IMR-90 (cell line): ENCODE measurements at regions not wholly inside any gene's neighbourhood (a gene's known extent, or its start where the extent isn't known, plus 50 kb on each side); places are given as distances from the start of the nearest gene placed in this dataset.

ENCODE experiments used
- ATAC-seq: fragments of 200-7000 bp; cut with Tn5 transposase; 2 replicates; pipeline ENCODE4 v1.9.1; 2020; ENCODE audit warnings: low read depth, mild to moderate bottlenecking, moderate library complexity
- BruUV-seq: library from RNA; stranded (reverse); fragments of 400-500 nt; replicated peaks from 2 replicates; lab custom pipeline; 2021; lab: Mats Ljungman, UMichigan
- CTCF ChIA-PET: fragments of 300-600 bp; formaldehyde crosslinking; extraction: SDS; loops from one replicate; lab custom pipeline; 2021; ENCODE audit warnings: antibody characterized with exemption; lab: Yijun Ruan, JAX
- POLR2A ChIA-PET: fragments of 300-600 bp; sonication (Branson Sonifier 250); formaldehyde crosslinking; loops from one replicate; lab custom pipeline; 2022; ENCODE audit warnings: antibody characterized with exemption; ENCODE audit not compliant: unreplicated experiment; lab: Charles Lee
- DNase-seq: peaks from one replicate; pipeline ENCODE4 v3.0.0; 2013
- H2AFZ ChIP-seq: replicated peaks from 2 replicates; pipeline ENCODE3; 2013; ENCODE audit warnings: low read length, mild to moderate bottlenecking; ENCODE audit not compliant: poor library complexity
- H2AK5ac ChIP-seq: 2 replicates; pipeline ENCODE4 v1.6.1; 2013; ENCODE audit warnings: low read depth, low read length, inconsistent platforms
- H2AK9ac ChIP-seq: replicated peaks from 2 replicates; pipeline ENCODE3; 2013; ENCODE audit warnings: mild to moderate bottlenecking, low read depth, low read length, moderate library complexity; ENCODE audit not compliant: poor library complexity
- H2BK120ac ChIP-seq: 2 replicates; pipeline ENCODE4 v1.6.1; 2013; ENCODE audit warnings: low read depth, low read length, inconsistent platforms
- H2BK15ac ChIP-seq: 3 replicates; pipeline ENCODE4 v1.6.1; 2013; ENCODE audit warnings: low read depth, low read length, inconsistent platforms
- H2BK20ac ChIP-seq: 2 replicates; pipeline ENCODE4 v1.6.1; 2013; ENCODE audit warnings: low read depth, mild to moderate bottlenecking, inconsistent platforms, low read length, moderate library complexity
- H2BK5ac ChIP-seq: 2 replicates; pipeline ENCODE4 v1.6.1; 2013; ENCODE audit warnings: mild to moderate bottlenecking, low read depth, low read length, inconsistent platforms; ENCODE audit not compliant: poor library complexity, severe bottlenecking
- H3K14ac ChIP-seq: replicated peaks from 2 replicates; pipeline ENCODE4 v1.6.1; 2013; ENCODE audit warnings: low read depth, low read length, inconsistent platforms
- H3K18ac ChIP-seq: 2 replicates; pipeline ENCODE4 v1.6.1; 2013; ENCODE audit warnings: low read depth, low read length, control low read depth
- H3K23ac ChIP-seq: 2 replicates; pipeline ENCODE4 v1.6.1; 2013; ENCODE audit warnings: low read depth, low read length, inconsistent platforms
- H3K27ac ChIP-seq: 2 replicates; pipeline ENCODE4 v1.5.1; 2013; ENCODE audit warnings: mild to moderate bottlenecking, control low read depth, low read length; ENCODE audit not compliant: insufficient read depth
- H3K27me3 ChIP-seq: 2 replicates; pipeline ENCODE4 v1.6.1; 2013; ENCODE audit warnings: low read length; ENCODE audit not compliant: control insufficient read depth, insufficient read depth
- H3K36me3 ChIP-seq: 2 replicates; pipeline ENCODE4 v1.6.1; 2013; ENCODE audit warnings: low read length, mixed read lengths; ENCODE audit not compliant: control insufficient read depth, insufficient read depth
- H3K4ac ChIP-seq: 2 replicates; pipeline ENCODE4 v1.6.1; 2013; ENCODE audit warnings: low read depth, low read length, inconsistent platforms
- H3K4me1 ChIP-seq: 2 replicates; pipeline ENCODE4 v1.6.1; 2013; ENCODE audit warnings: low read length, mixed read lengths; ENCODE audit not compliant: control insufficient read depth, insufficient read depth
- H3K4me2 ChIP-seq: 2 replicates; pipeline ENCODE4 v1.6.1; 2013; ENCODE audit warnings: low read depth, mild to moderate bottlenecking, control low read depth, low read length, moderate library complexity
- H3K4me3 ChIP-seq: 2 replicates; pipeline ENCODE4 v1.5.1; 2013; ENCODE audit warnings: low read depth, mild to moderate bottlenecking, control low read depth, low read length, moderate library complexity; ENCODE audit not compliant: insufficient read depth
- H3K56ac ChIP-seq: 2 replicates; pipeline ENCODE4 v1.6.1; 2013; ENCODE audit warnings: low read length, inconsistent platforms; ENCODE audit not compliant: insufficient read depth; ENCODE audit errors: extremely low read depth
- H3K79me1 ChIP-seq, 2 experiments: 2 replicates each; pipeline ENCODE4 v1.6.1; 2013; ENCODE audit warnings: low read length in 2 of 2, inconsistent platforms in 1 of 2, low read depth in 1 of 2
- H3K9ac ChIP-seq: 2 replicates; pipeline ENCODE4 v1.6.1; 2013; ENCODE audit warnings: low read depth, low read length, control low read depth
- H3K9me1 ChIP-seq: 2 replicates; pipeline ENCODE4 v1.6.1; 2013; ENCODE audit warnings: low read length, inconsistent platforms; ENCODE audit not compliant: insufficient read depth
- H3K9me3 ChIP-seq: 2 replicates; pipeline ENCODE4 v1.6.1; 2013; ENCODE audit warnings: low read length; ENCODE audit not compliant: control insufficient read depth, insufficient read depth
- H4K20me1 ChIP-seq: 2 replicates; pipeline ENCODE4 v1.6.1; 2013; ENCODE audit warnings: low read length, inconsistent platforms; ENCODE audit not compliant: insufficient read depth
- H4K5ac ChIP-seq: 2 replicates; pipeline ENCODE4 v1.6.1; 2013; ENCODE audit warnings: mild to moderate bottlenecking, low read depth, low read length, control low read depth
- H4K8ac ChIP-seq, 2 experiments: 2 replicates each; pipeline ENCODE4 v1.6.1; 2013; ENCODE audit warnings: low read depth in 2 of 2, low read length in 2 of 2, control low read depth in 1 of 2, inconsistent platforms in 1 of 2
- H4K91ac ChIP-seq: 2 replicates; pipeline ENCODE4 v1.6.1; 2013; ENCODE audit warnings: low read depth, low read length, inconsistent platforms; ENCODE audit not compliant: insufficient read depth
- CTCF ChIP-seq: conservative IDR thresholded peaks from 2 replicates; pipeline ENCODE4 v1.5.1; 2012; ENCODE audit warnings: mild to moderate bottlenecking, low read depth, low read length, improper control_type of control experiment
- MAFK ChIP-seq: IDR thresholded peaks from 2 replicates; pipeline ENCODE4 v1.6.1; 2012; ENCODE audit warnings: low read depth, low read length, improper control_type of control experiment
- NFE2L2 ChIP-seq: fragments of 150-350 bp; IDR thresholded peaks from 2 replicates; pipeline ENCODE4 v1.6.1; 2016; ENCODE audit warnings: low read depth, mild to moderate bottlenecking, low read length
- POLR2A ChIP-seq: IDR thresholded peaks from 2 replicates; pipeline ENCODE4 v1.6.1; 2012; ENCODE audit warnings: mild to moderate bottlenecking, low read depth, low read length
- RCOR1 ChIP-seq: IDR thresholded peaks from 2 replicates; pipeline ENCODE4 v1.6.1; 2012; ENCODE audit warnings: mild to moderate bottlenecking, low read length, improper control_type of control experiment; ENCODE audit not compliant: insufficient replicate concordance
- RFX5 ChIP-seq: IDR thresholded peaks from 2 replicates; pipeline ENCODE4 v1.8.0; 2012; ENCODE audit warnings: low read depth, mild to moderate bottlenecking, low read length, moderate library complexity
- USF2 ChIP-seq: fragments of 150-350 bp; IDR thresholded peaks from 2 replicates; pipeline ENCODE4 v1.6.1; 2017; ENCODE audit warnings: mild to moderate bottlenecking, antibody characterized with exemption, low read length, low read depth
- WGBS, 2 experiments: methylation state at CpG; one replicate each; pipeline versions ENCODE4 v1.1.5 to v1.1.7; 2013; ENCODE audit warnings: missing lambda C conversion rate in 2 of 2; ENCODE audit not compliant: insufficient read length in 1 of 2; ENCODE audit errors: extremely low coverage in 2 of 2; 5-methylcytosine and 5-hydroxymethylcytosine counted together
- dilution Hi-C: fragments of 300-500 bp; cut with HindIII; formaldehyde crosslinking; loops from one replicate; pipeline ENCODE4 v1.14.3; 2018; ENCODE audit warnings: low sequenced_read_pairs; ENCODE audit not compliant: unreplicated experiment
- in situ Hi-C: fragments of 300-500 bp; cut with MboI; formaldehyde crosslinking; loops from 3 replicates; pipeline ENCODE4 v1.14.3; 2019; ENCODE audit warnings: low sequenced_read_pairs, inconsistent platforms, mixed read lengths
- intact Hi-C: fragments of 100-400 bp; cut with micrococcal nuclease; formaldehyde crosslinking; loops from 2 replicates; pipeline ENCODE4 v1.10.0; 2022

- H2AK9ac ChIP-seq, result no peak overlapping the region
- H3K4me1 ChIP-seq, result no peaks in the 10 kb centered on the region
- H2AFZ ChIP-seq, result no peak overlapping the region
- H4K91ac ChIP-seq, result no peak overlapping the region
- H4K8ac ChIP-seq, result no peak overlapping the region
- H4K20me1 ChIP-seq, result no peaks in the 10 kb centered on the region
- H3K27ac ChIP-seq, result no peak overlapping the region
- CTCF ChIA-PET, result no interaction called here
- H3K9me1 ChIP-seq, result no peaks in the 10 kb centered on the region
- no peak overlapping the region for H3K4me2 ChIP-seq
- POLR2A ChIA-PET, result no interaction called here
- no peak overlapping the region for H3K4ac ChIP-seq
- no peak overlapping the region for H2AK5ac ChIP-seq
- H2BK5ac ChIP-seq, result no peak overlapping the region
- H2BK120ac ChIP-seq, result no peak overlapping the region
- BruUV-seq, result no TSS peak
- no peak overlapping the region for H3K18ac ChIP-seq
- no peak overlapping the region for H4K5ac ChIP-seq
- H3K4me3 ChIP-seq, result no peak overlapping the region
- intact Hi-C loops, result no loop called here
- DNase-seq (no peak), ATAC-seq (no peak)
- H2BK20ac ChIP-seq, result no peak overlapping the region
- H3K27me3 ChIP-seq, result peaks cover 10% of the 10 kb centered on the region; the same call in 1 of the 2 replicates
- H3K9ac ChIP-seq, result no peak overlapping the region
- H3K14ac ChIP-seq, result no peak overlapping the region
- no peak overlapping the region for H3K23ac ChIP-seq
- H3K36me3 ChIP-seq, result no peaks in the 10 kb centered on the region
- H3K56ac ChIP-seq, result no peak overlapping the region
- WGBS, 2 experiments, result 59% methylated on average over 3 of the region's 6 CpGs; no CpG with 5 or more reads in 1 of the 2 experiments
- no peak overlapping the region for H2BK15ac ChIP-seq
- no peak for TF ChIP-seq POLR2A
- TF ChIP-seq CTCF, result no peak
- TF ChIP-seq MAFK, result no peak
- no peak for TF ChIP-seq USF2
- no peak for TF ChIP-seq NFE2L2
- TF ChIP-seq RFX5, result no peak
- TF ChIP-seq RCOR1, result no peak
- no peaks in the 10 kb centered on the region for H3K9me3 ChIP-seq
- in situ Hi-C loops, result no loop called here
- dilution Hi-C loops, result no loop called here
- H3K79me1 ChIP-seq, result no peaks in the 10 kb centered on the region
Observed at GRCh38 chr4:151968643-151969042, 207.8 kb upstream of the GATB start.
